Astrocyte of the spinal cord (primary cell): ENCODE measurements at regions not wholly inside any gene's neighbourhood (a gene's known extent, or its start where the extent isn't known, plus 50 kb on each side); places are given as distances from the start of the nearest gene placed in this dataset.
"Not testable (repeated sequence)": the region's sequence is repeated elsewhere in the genome, so short reads cannot be mapped to it uniquely, and the experiment has no call there.

Source experiments
- DNase-seq: peaks from one replicate; pipeline ENCODE4 v3.0.0; 2011; ENCODE audit warnings: low read depth, low spot score
- H3K4me3 ChIP-seq: 2 replicates; pipeline ENCODE4 v1.5.1; 2011; ENCODE audit warnings: low read depth, mild to moderate bottlenecking, low read length, moderate library complexity
- CTCF ChIP-seq: IDR thresholded peaks from 2 replicates; pipeline ENCODE4 v1.5.1; 2012; ENCODE audit warnings: low read depth, mild to moderate bottlenecking, low read length, inconsistent platforms
- in situ Hi-C: cut with HindIII; loops from 2 replicates; pipeline ENCODE4 v1.10.0; 2017; ENCODE audit warnings: low sequenced_read_pairs

- DNase-seq, in situ Hi-C loops, H3K4me3 ChIP-seq: not testable (repeated sequence)
Measured at GRCh38 chr7:97928844-97929243, 56.6 kb upstream of the ASNS start.

DNA sequence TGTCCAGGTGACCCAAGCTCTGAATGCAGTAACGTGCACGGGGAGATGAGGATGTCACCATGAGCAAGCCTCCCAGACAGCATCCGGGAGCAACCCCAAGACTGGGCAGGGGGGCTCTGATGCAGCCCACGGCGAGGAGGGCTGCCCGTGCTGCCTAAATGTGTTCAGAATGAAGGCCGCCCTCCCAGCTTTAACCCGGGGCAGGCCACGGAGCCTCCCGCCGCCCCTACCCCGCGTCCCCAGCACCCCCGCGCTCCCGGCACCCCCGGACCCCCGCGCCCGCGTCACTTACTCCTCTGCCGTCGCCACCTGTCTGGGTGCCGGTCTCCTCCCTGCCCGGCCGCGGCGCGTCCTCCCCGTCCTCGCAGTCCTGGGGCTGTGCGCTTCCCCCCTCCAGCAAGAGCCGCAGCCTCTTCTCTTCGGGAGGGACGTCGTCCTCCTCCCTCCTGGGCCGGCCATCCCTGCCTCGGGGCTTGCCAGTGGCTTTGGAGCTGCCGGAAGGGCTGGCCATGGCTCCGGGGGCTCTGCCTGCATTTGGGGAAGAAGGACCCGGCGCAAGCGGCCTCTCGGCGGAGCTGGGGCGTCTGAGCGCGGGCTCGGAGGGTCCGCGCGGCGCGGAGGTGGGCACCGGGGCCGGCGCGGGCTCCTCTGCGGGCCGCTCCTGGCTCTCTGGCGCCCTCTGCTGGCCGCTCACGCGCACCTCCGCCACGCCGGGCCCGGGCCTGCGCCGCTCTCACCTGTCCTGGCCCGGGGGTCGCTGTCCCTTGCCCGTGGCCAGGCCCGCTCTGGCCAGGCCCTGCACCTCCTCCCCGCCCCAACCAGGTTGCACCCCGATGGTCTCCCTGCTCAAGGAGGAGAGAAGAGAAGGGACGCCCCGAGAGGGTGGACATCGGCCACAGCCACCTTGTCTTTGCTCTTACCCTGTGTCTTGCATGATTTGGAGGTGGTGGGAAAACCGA lies 55.9 kb upstream of the ASNS start:
- H3K4me3 ChIP-seq = peak overlapping the region; percentile 15
- peak; percentile 3 for DNase-seq
- in situ Hi-C loops = not testable (repeated sequence)
- TF ChIP-seq CTCF = peak; percentile 61
